ENCODE measurements at regions not wholly inside any gene's neighbourhood (a gene's known extent, or its start where the extent isn't known, plus 50 kb on each side); places are given as distances from the start of the nearest gene placed in this dataset.
"Not testable (repeated sequence)": the region's sequence is repeated elsewhere in the genome, so short reads cannot be mapped to it uniquely, and the experiment has no call there.

- no TSS peak for BruUV-seq (replicated peaks)
- no peaks in the 10 kb centered on the region for H3K36me3 ChIP-seq (ENCODE audit: control insufficient read depth, insufficient read depth, low read length)
- no peaks in the 10 kb centered on the region for H3K4me1 ChIP-seq (ENCODE audit: control insufficient read depth, insufficient read depth, low read length)
- DNase-seq (ENCODE audit: low read depth, low spot score), result no peak
- ChIA-PET CTCF (no interaction called here), POLR2A (no interaction called here)
- no peak for TF ChIP-seq SIN3A (IDR thresholded peaks at IDR 0.05; ENCODE audit: borderline replicate concordance, insufficient read depth, low read depth, low read length)
- TF ChIP-seq POLR2AphosphoS5 (IDR thresholded peaks at IDR 0.05; ENCODE audit: low read depth, low read length), result no peak
- no peak for TF ChIP-seq CTCF (IDR thresholded peaks at IDR 0.05)
- TF ChIP-seq TCF7L2 (IDR thresholded peaks at IDR 0.05; ENCODE audit: low read depth, low read length), result no peak
- TF ChIP-seq REST (IDR thresholded peaks at IDR 0.05; ENCODE audit: insufficient read depth in 1 of 2, low read depth in 2 of 2, low read length in 1 of 2), result no peak
- H3K4me3 ChIP-seq (ENCODE audit: low read depth in 2 of 2, low read length in 2 of 2), result no peak overlapping the region
- ATAC-seq, result no peak
- intact Hi-C loops (cut with micrococcal nuclease; ENCODE audit: unreplicated experiment), result no loop called here
- no peaks in the 10 kb centered on the region for H3K27me3 ChIP-seq (ENCODE audit: control insufficient read depth, insufficient read depth, low read length)
- no peaks in the 10 kb centered on the region for H3K9me3 ChIP-seq (ENCODE audit: control insufficient read depth, insufficient read depth, low read depth, low read length)
- no peak overlapping the region for H3K27ac ChIP-seq (ENCODE audit: low read length)
- in situ Hi-C loops (cut with HindIII; ENCODE audit: low pct_unique_long_range_greater_than_20kb, low sequenced_read_pairs), result no loop called here
Measured at GRCh38 chr14:38929416-38929815, 173.6 kb downstream of the SEC23A start.

GRCh38 chr14:38921893-38922292, 181.1 kb downstream of the SEC23A start:
- CTCF ChIA-PET; DNase-seq (ENCODE audit: low read depth, low spot score); ATAC-seq; H3K27me3 ChIP-seq (ENCODE audit: control insufficient read depth, insufficient read depth, low read length); in situ Hi-C loops (cut with HindIII; ENCODE audit: low pct_unique_long_range_greater_than_20kb, low sequenced_read_pairs); H3K36me3 ChIP-seq (ENCODE audit: control insufficient read depth, insufficient read depth, low read length); POLR2A ChIA-PET; H3K4me3 ChIP-seq (ENCODE audit: low read depth in 2 of 2, low read length in 2 of 2); BruUV-seq (replicated peaks); H3K4me1 ChIP-seq (ENCODE audit: control insufficient read depth, insufficient read depth, low read length); H3K9me3 ChIP-seq (ENCODE audit: control insufficient read depth, insufficient read depth, low read depth, low read length); H3K27ac ChIP-seq (ENCODE audit: low read length); intact Hi-C loops (cut with micrococcal nuclease; ENCODE audit: unreplicated experiment): not testable (repeated sequence)

- intact Hi-C loops (cut with micrococcal nuclease; ENCODE audit: unreplicated experiment), result no loop called here
- Histone ChIP-seq H3K9me3 (ENCODE audit: control insufficient read depth, insufficient read depth, low read depth, low read length) (no peaks in the 10 kb centered on the region), H3K4me3 (ENCODE audit: low read depth in 2 of 2, low read length in 2 of 2) (no peak overlapping the region), H3K27ac (ENCODE audit: low read length) (no peak overlapping the region), H3K27me3 (ENCODE audit: control insufficient read depth, insufficient read depth, low read length) (no peaks in the 10 kb centered on the region), H3K4me1 (ENCODE audit: control insufficient read depth, insufficient read depth, low read length) (no peaks in the 10 kb centered on the region), H3K36me3 (ENCODE audit: control insufficient read depth, insufficient read depth, low read length) (no peaks in the 10 kb centered on the region)
- ChIA-PET POLR2A (no interaction called here), CTCF (no interaction called here)
- no peak for TF ChIP-seq CTCF (IDR thresholded peaks at IDR 0.05)
- no peak for TF ChIP-seq REST (IDR thresholded peaks at IDR 0.05; ENCODE audit: insufficient read depth in 1 of 2, low read depth in 2 of 2, low read length in 1 of 2)
- TF ChIP-seq SIN3A (IDR thresholded peaks at IDR 0.05; ENCODE audit: borderline replicate concordance, insufficient read depth, low read depth, low read length), result no peak
- no peak for TF ChIP-seq POLR2AphosphoS5 (IDR thresholded peaks at IDR 0.05; ENCODE audit: low read depth, low read length)
- TF ChIP-seq TCF7L2 (IDR thresholded peaks at IDR 0.05; ENCODE audit: low read depth, low read length), result no peak
- in situ Hi-C loops (cut with HindIII; ENCODE audit: low pct_unique_long_range_greater_than_20kb, low sequenced_read_pairs), result no loop called here
- ATAC-seq, result no peak
- DNase-seq (ENCODE audit: low read depth, low spot score), result no peak
- BruUV-seq (replicated peaks), result no TSS peak
Measured at GRCh38 chr14:38915125-38915524, 187.9 kb downstream of the SEC23A start.

Measured in Panc1 (cell line).